Neural progenitor cell (in vitro differentiated cells): ENCODE measurements at regions not wholly inside any gene's neighbourhood (a gene's known extent, or its start where the extent isn't known, plus 50 kb on each side); places are given as distances from the start of the nearest gene placed in this dataset.

Experiments used
- DNase-seq: peaks from one replicate; pipeline ENCODE4 v3.0.0-alpha.2; 2016; ENCODE audit warnings: low spot score
- H2AFZ ChIP-seq: fragments of 200-600 bp; sonication (generic); replicated peaks from 2 replicates; pipeline ENCODE4 v1.6.1; 2016; ENCODE audit warnings: antibody characterized with exemption
- H3F3A ChIP-seq: fragments of 200-600 bp; sonication (generic); 2 replicates; pipeline ENCODE4 v1.6.1; 2016; ENCODE audit warnings: antibody characterized with exemption, low read depth
- H3K27ac ChIP-seq: fragments of 200-600 bp; sonication (generic); 2 replicates; pipeline ENCODE4 v1.5.1; 2016; ENCODE audit warnings: mild to moderate bottlenecking
- H3K27me3 ChIP-seq: fragments of 200-600 bp; sonication (generic); 2 replicates; pipeline ENCODE4 v1.6.1; 2016; ENCODE audit warnings: mild to moderate bottlenecking, moderate library complexity
- H3K36me3 ChIP-seq: fragments of 200-600 bp; sonication (generic); 2 replicates; pipeline ENCODE4 v1.5.1; 2016
- H3K4me1 ChIP-seq: fragments of 200-600 bp; sonication (generic); 2 replicates; pipeline ENCODE4 v1.6.1; 2016; ENCODE audit warnings: mixed run types
- H3K4me2 ChIP-seq: fragments of 200-600 bp; sonication (generic); 2 replicates; pipeline ENCODE4 v1.6.1; 2016
- H3K4me3 ChIP-seq: fragments of 200-600 bp; sonication (generic); 2 replicates; pipeline ENCODE4 v1.5.1; 2016
- H3K79me2 ChIP-seq: fragments of 200-600 bp; sonication (generic); 2 replicates; pipeline ENCODE4 v1.6.1; 2016; ENCODE audit warnings: low read depth
- H3K9ac ChIP-seq: fragments of 200-600 bp; sonication (generic); 2 replicates; pipeline ENCODE4 v1.6.1; 2016
- H3K9me3 ChIP-seq: fragments of 200-600 bp; sonication (generic); 2 replicates; pipeline ENCODE4 v1.5.1; 2016; ENCODE audit warnings: low read depth
- H4K20me1 ChIP-seq: fragments of 200-600 bp; sonication (generic); 2 replicates; pipeline ENCODE4 v1.6.1; 2016; ENCODE audit warnings: low read depth
- H3K27ac Mint-ChIP-seq: 3 replicates; pipeline ENCODE4 v1.8.0; 2021; ENCODE audit warnings: mixed read lengths
- H3K27me3 Mint-ChIP-seq: 2 replicates; pipeline ENCODE4 v1.8.0; 2022; ENCODE audit warnings: low read depth, mild to moderate bottlenecking, inconsistent platforms, moderate library complexity, mixed read lengths; ENCODE audit not compliant: insufficient read depth
- H3K36me3 Mint-ChIP-seq: 3 replicates; pipeline ENCODE4 v1.8.0; 2021; ENCODE audit warnings: mixed read lengths
- H3K4me1 Mint-ChIP-seq: 3 replicates; pipeline ENCODE4 v1.8.0; 2021; ENCODE audit warnings: mixed read lengths
- H3K4me3 Mint-ChIP-seq: 3 replicates; pipeline ENCODE4 v1.8.0; 2021; ENCODE audit warnings: mild to moderate bottlenecking, moderate library complexity, mixed read lengths
- H3K9me3 Mint-ChIP-seq: 3 replicates; pipeline ENCODE4 v1.8.0; 2020; ENCODE audit warnings: mixed read lengths
- EZH2 ChIP-seq: fragments of 200-600 bp; sonication (generic); IDR thresholded peaks from 2 replicates; pipeline ENCODE4 v1.6.1; 2017; ENCODE audit warnings: antibody characterized with exemption, mild to moderate bottlenecking, moderate library complexity
- EZH2phosphoT487 ChIP-seq: fragments of 200-600 bp; sonication (generic); IDR thresholded peaks from 2 replicates; pipeline ENCODE4 v1.6.1; 2017; ENCODE audit warnings: antibody characterized with exemption
- TF ChIP-seq, protein P1 (sequence below): fragments of 200-600 bp; sonication (generic); IDR thresholded peaks from 2 replicates; pipeline ENCODE4 v1.5.1; 2017; ENCODE audit warnings: antibody characterized with exemption, mild to moderate bottlenecking

DNA sequence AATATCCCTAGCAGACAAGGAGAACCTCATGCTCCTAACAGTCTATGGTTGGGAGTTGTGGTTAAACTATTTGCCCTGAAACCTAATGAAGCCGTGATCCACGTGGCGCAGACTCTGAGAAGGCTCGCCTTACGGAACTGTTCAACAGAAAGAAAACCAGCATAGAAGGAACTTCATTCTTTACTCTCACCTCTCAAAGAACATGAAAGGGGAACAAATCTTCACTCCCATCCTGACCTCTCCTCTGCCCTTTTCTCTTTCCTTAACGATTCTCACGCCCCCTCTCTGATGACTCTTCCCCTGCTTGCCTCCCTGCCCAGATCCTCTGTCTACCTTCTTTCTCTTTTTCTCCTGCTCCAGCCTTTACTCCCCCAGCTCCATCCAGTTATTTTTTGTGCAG is 54.2 kb downstream of the IRAG1 start:
- Mint-ChIP-seq H3K27me3 (no peaks in the 10 kb centered on the region), H3K4me1 (peaks cover 46% of the 10 kb centered on the region)

DNA sequence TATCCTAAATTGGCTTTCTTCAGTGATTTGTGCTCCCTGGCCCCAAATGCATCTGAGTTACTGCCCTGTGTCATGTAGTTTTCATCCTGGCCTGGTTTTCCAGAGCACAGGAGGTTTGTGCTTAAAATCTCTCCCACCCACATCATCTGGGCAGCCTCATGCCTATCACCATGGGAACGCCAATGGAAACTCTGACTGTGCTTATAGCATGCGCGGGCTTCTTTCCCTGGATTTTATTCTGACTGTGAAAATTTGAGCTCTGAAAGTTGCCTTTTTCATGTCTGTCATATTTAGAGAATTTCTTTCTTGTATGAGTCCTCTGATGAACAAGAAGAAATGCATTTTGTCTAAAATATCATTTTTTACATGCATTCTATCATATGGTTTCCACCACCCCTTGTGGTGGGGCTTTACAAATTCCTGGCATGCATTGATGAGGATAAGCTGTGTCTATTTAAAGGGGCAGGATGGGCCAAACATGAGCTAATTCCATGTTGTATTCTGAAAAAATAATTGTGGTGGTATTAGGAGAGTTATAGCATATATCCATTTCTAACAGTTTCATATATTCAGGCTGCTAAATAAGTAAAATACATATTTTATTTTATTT is 55.1 kb downstream of the IRAG1 start:
- H3K9me3 ChIP-seq, result no peaks in the 10 kb centered on the region
- no peak for DNase-seq
- H3K9ac ChIP-seq, result no peak overlapping the region
- no peak overlapping the region for H2AFZ ChIP-seq
- no peaks in the 10 kb centered on the region for H3K36me3 ChIP-seq
- peaks cover 3% of the 10 kb centered on the region for H3K9me3 Mint-ChIP-seq
- peaks cover 6% of the 10 kb centered on the region for H3F3A ChIP-seq
- peak overlapping the region; percentile 95 for H3K27ac Mint-ChIP-seq
- H3K36me3 Mint-ChIP-seq, result no peaks in the 10 kb centered on the region
- H3K27me3 Mint-ChIP-seq, result no peaks in the 10 kb centered on the region
- no peak overlapping the region for H3K4me3 ChIP-seq
- no peak overlapping the region for H3K27ac ChIP-seq
- H3K27me3 ChIP-seq, result no peaks in the 10 kb centered on the region
- TF ChIP-seq EZH2phosphoT487 (no peak), EZH2 (no peak)
- TF ChIP-seq, protein P1, sequence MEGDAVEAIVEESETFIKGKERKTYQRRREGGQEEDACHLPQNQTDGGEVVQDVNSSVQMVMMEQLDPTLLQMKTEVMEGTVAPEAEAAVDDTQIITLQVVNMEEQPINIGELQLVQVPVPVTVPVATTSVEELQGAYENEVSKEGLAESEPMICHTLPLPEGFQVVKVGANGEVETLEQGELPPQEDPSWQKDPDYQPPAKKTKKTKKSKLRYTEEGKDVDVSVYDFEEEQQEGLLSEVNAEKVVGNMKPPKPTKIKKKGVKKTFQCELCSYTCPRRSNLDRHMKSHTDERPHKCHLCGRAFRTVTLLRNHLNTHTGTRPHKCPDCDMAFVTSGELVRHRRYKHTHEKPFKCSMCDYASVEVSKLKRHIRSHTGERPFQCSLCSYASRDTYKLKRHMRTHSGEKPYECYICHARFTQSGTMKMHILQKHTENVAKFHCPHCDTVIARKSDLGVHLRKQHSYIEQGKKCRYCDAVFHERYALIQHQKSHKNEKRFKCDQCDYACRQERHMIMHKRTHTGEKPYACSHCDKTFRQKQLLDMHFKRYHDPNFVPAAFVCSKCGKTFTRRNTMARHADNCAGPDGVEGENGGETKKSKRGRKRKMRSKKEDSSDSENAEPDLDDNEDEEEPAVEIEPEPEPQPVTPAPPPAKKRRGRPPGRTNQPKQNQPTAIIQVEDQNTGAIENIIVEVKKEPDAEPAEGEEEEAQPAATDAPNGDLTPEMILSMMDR, result no peak
- no peaks in the 10 kb centered on the region for H3K79me2 ChIP-seq
- H3K4me3 Mint-ChIP-seq, result no peak overlapping the region
- peaks cover 48% of the 10 kb centered on the region for H3K4me1 Mint-ChIP-seq
- no peak overlapping the region for H3K4me2 ChIP-seq
- peaks cover 23% of the 10 kb centered on the region for H3K4me1 ChIP-seq
- H4K20me1 ChIP-seq, result no peaks in the 10 kb centered on the region

More for the DNA sequence above, 54.2 kb downstream of the IRAG1 start:
- Histone ChIP-seq H3K4me2 (peak overlapping the region; percentile 9), H3K79me2 (no peaks in the 10 kb centered on the region), H4K20me1 (no peaks in the 10 kb centered on the region), H3K9ac (no peak overlapping the region), H3K27me3 (no peaks in the 10 kb centered on the region), H3K36me3 (no peaks in the 10 kb centered on the region), H3K9me3 (no peaks in the 10 kb centered on the region), H3K4me1 (peaks cover 23% of the 10 kb centered on the region), H3K4me3 (no peak overlapping the region), H3F3A (peaks cover 6% of the 10 kb centered on the region), H2AFZ (no peak overlapping the region), H3K27ac (peak overlapping the region; percentile 56)
- Mint-ChIP-seq H3K4me3 (peak overlapping the region; percentile 4), H3K27ac (peak overlapping the region; percentile 92), H3K36me3 (no peaks in the 10 kb centered on the region), H3K9me3 (peaks cover 3% of the 10 kb centered on the region)
- TF ChIP-seq, protein P1, result no peak
- TF ChIP-seq EZH2phosphoT487 (no peak), EZH2 (no peak)
- no peak for DNase-seq

DNA sequence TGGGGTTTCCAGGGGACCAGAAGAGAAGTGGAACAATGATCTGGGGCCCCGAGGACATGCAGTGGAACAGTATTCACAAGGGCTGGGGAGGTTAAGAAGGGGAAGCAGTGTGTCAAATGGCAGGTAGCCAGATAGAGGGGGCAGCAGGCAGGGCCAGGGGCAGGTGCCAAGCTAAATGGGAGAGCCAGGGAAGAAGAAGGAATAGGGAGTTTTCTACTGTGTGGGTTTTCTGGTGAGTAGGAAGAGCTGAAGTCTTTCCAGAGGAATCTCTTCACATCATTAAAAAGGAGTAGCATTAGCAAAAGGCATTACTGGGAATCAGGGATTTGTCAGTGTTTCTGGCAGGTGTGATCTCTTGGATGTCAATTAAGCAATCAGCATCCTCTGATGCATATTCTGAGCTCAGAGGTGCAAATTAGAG is 55.8 kb downstream of the IRAG1 start:
- Histone ChIP-seq H3K9ac (no peak overlapping the region), H4K20me1 (no peaks in the 10 kb centered on the region), H3K4me3 (no peak overlapping the region), H3K27ac (no peak overlapping the region), H3K4me1 (peaks cover 23% of the 10 kb centered on the region), H3K4me2 (no peak overlapping the region), H3K9me3 (no peaks in the 10 kb centered on the region), H3K36me3 (no peaks in the 10 kb centered on the region), H3K27me3 (no peaks in the 10 kb centered on the region), H3K79me2 (no peaks in the 10 kb centered on the region), H3F3A (peaks cover 6% of the 10 kb centered on the region), H2AFZ (no peak overlapping the region)
- Mint-ChIP-seq H3K4me3 (no peak overlapping the region), H3K27ac (peak overlapping the region; percentile 95), H3K4me1 (peaks cover 48% of the 10 kb centered on the region), H3K27me3 (no peaks in the 10 kb centered on the region), H3K9me3 (peaks cover 3% of the 10 kb centered on the region), H3K36me3 (peaks cover under 1% of the 10 kb centered on the region)
- no peak for DNase-seq
- no peak for TF ChIP-seq EZH2
- TF ChIP-seq, protein P1, result no peak
- TF ChIP-seq EZH2phosphoT487, result no peak
